GM21786 (cell line): ENCODE measurements at regions not wholly inside any gene's neighbourhood (a gene's known extent, or its start where the extent isn't known, plus 50 kb on each side); places are given as distances from the start of the nearest gene placed in this dataset.
"Not testable (repeated sequence)": the region's sequence is repeated elsewhere in the genome, so short reads cannot be mapped to it uniquely, and the experiment has no call there.

Source experiments
- ATAC-seq: cut with Tn5 transposase; IDR thresholded peaks from one replicate; pipeline ENCODE4 v1.9.1; 2021; ENCODE audit not compliant: unreplicated experiment

DNA sequence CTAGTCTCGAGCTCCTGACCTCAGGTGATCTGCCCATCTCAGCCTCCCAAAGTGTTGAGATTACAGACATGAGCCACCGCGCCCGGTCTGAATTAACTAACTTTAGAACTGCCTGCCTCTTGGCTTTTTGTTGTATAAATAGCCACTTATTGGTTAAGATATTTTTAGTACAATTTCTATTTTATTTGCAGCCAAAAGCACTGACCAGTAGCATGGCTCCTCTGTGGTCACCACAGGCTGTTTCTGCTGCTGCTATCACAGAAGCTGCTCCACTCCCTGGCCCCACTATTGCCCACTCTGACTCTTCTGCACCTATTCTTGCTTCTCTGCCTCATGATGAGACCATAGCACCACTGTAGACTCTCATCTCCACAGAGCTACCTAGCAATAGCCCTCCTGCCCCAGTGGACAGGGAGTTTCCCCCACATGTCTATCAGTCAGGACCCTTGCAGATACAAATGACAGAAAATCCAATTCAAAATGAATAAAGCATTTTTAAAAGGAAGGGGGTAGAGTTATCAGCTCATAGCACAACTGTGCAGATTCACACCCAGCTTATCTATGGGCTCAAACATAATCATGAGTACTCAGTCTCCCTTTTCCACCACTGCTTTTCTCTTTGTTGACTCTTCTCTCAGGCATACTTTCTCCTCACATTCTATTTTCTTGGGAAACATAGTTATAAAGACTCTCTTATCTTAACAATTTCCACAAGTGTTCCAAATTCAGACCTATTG lies 151.8 kb upstream of the EPB41L4A start:
- no peak for ATAC-seq

DNA sequence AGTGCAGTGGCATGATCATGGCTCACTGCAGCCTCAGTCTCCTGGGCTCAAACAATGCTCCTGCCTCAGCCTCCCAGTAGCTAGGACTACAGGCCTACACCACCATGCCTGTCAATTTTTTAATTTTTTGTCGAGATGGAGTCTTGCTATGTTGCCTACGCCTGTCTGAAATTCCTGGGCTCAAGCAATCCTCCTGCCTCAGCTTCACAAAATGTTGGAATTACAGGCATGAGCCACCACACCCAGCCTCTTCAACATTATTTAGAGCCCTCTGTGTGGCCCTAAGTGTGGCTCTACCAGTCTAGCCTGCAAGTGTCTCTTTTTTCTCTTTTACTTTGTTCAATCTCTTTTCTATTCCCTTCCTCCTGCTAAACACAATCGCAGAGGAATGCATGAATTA lies 154.4 kb upstream of the EPB41L4A start:
- ATAC-seq: no peak

DNA sequence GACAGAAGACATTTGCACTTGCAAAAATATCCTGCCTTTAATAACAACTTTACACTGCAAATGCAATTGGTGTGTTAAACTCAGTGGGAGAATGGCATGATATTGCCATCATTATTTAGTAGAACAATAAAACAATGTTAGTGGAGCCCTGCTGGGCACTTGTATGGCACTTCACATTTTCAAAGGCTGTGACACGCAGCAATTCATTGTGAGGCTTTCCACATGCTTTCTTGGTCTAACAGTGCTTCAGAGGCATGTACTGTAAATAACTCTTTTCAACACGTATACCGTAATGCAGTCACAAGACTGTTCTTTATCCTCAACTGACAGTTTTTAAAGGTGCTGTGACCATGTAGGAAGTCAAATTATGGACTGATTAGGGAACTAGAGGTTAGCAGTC lies 155.5 kb upstream of the EPB41L4A start:
- no peak for ATAC-seq

DNA sequence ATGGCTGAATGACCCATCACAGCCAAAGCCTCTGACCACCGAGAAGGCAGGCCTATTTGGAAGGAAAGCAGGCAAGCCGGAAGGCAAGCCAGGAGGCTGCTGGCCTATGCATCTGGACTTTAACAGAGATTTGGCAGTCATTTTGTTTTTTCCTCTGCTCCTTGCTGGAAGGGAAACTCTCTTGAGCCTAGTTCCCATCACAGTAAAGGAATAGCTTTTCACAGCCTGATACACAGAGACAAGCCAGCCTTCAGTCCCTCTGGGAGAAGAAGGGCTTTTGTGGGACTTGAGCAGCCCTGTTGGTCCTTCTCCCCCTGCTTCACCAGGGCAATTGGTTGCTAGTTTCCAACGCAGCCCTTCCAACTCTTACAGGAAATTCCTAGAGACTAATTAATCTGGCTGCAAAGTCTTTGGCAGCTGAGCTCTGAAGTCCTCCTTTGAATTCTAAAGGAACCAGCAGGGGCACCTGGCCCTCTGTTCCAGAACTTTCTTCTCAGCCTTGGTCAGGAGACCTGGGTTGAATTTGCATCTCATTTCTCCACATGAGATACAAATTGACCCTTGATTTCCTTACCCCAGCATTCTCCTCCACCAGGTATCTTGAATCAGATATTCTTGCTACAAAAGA lies 157.3 kb upstream of the EPB41L4A start:
- ATAC-seq: no peak

DNA sequence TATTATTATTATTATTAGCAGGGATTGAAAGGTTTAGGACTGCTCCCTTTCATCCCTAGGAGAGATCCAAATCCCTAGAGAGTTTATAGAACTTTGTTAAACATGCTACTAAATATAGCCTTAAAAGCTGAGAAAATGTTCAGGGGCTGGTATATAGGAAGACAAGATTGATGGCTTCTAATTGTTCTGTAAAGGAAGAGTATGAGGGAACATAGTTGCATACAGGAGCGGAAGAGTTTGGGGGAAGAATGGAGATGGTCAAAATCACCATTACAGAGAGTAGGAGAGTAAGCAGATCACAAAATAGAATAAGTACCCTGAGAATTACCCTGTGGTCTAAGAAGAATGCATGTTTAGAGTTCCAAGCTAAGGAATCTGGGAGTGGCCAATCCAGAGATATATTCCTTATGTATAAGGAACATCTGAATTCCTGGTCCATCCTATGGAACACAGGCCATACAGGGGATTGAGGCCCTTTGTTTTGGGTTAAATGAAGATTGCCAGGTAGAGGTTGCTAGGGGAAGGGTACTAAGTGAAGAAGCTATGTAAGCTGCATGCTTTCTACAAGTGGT lies 158.0 kb upstream of the APC start:
- ATAC-seq: no peak

DNA sequence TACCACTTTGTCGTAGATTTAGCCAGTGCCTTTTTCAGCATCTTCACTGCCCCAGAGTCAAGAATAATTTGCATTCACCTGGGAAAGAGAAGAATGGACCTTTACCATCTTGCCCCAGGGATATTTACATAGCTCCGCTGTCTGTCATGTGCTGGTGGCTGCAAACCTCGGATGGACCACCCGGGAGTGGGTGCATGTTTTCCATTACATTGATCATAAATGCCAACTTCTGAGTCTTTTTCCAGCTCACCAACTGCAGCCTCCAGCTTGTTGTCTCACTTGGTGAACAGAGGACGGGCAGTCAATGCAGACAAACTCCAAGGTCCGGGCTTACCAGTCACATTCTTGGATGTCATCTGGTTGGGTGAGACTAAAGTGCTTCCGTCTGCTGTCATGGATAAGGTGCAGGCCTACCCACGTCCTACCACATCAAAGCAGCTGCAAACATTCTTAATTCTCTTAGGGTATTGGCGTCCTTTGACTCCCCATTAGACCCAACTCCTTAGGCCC lies 155.8 kb upstream of the APC start:
- no peak for ATAC-seq

DNA sequence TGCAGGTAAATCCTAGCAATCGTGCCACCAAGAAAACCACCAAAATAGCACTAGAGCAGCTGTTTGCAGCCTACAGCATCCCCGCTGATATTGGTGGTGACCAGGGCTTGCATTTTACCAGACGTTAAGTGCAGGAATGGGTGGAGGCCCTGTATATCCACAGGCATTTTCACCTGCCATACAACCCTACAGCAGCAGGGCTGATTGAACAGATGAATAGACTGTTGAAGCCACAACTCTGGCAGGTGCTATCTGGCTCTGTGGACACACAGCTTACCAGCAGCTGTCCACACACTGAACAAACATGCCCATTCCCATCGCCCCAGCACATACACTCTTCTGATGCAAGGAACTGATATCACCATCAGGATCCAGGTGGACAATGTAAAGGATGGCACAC lies 154.5 kb upstream of the APC start:
- no peak for ATAC-seq

DNA sequence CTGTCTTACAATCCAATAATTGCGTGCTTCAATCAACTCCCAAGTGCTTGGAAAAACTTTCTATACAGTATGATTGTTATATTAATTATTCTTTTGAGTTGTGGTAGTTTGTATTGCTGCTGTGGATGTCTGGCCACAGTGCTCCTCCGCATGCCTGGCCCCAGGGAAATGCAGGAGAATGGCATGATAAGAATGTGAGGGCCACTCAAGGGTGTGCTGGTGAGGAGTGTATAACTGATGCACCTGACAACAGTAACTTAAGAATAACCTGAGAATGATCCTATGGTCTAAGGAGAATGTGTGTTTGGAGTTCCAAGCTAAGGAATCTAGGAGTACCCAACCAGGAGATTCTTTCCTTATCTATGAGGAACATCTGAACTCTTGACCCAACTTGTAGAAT lies 152.9 kb upstream of the APC start:
- ATAC-seq: no peak

DNA sequence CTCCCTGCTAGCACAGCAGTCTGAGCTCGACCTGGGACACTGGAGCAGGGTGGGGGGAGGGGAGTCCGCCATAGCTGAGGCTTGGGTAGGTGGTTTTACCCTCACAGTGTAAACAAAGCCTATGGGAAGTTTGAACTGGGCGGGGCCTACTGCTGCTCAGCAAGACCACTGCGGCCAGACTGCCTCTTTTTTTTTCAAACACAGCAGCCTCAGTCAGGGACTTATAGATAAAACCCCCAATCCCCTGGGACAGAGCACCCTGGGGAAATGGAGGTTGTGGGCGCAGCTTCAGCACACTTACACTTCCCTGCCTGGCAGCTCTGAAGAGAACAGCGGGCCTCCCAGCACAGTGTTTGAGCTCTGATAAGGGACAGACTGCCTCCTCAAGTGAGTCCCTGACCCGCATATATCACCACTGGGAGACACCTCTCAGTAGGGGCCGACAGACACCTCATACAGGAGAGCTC lies 151.1 kb upstream of the APC start:
- no peak for ATAC-seq

DNA sequence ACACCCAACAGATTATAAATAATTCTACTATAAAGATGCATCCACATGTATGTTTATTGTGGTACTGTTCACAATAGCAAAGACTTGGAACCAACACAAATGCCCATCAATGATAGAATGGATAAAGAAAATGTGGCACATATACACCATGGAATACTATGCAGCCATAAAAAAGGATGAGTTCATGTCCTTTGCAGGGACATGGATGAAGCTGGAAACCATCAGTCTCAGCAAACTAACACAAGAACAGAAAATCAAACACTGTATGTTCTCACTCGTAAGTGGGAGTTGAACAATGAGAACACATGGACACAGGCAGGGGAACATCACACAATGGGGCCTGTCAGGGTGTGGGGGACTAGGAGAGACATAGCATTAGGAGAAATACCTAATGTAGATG lies 146.8 kb upstream of the APC start:
- not testable (repeated sequence) for ATAC-seq

DNA sequence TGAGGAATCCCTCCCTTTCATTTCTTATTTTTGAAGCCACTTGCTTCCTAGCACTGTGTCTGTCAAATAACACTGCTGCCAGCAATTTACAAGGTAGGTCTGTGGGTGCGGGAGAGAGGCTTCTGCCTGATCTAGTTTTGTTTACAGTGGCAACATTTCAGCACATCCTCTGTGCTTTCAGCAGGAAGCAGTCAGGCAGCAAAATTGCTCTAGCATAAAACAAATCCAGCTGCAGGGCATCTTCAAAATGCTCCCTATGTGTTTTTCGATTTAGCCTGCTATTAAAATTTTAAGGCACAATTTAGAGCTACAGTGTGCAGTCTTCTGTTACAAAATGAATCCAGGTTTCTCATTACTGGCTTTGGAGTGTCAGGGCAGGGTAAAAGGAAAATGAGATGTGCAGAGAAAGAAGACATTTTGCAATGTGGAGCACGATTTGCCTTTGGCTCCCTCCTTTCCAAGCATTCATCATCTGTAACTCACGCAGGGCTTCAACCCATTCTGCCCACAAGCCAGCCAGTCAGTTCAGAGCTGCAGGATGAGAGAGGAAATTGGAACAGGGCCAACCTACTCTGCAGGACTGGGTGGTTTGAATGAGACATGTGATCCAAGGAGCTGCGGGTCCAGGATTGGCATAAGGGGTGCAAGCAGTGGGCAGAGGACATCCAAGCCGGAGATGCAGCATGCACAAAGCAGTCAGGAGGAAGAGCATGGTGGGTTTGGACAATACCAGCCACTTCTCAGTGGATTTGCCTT lies 143.4 kb upstream of the APC start:
- no peak for ATAC-seq

DNA sequence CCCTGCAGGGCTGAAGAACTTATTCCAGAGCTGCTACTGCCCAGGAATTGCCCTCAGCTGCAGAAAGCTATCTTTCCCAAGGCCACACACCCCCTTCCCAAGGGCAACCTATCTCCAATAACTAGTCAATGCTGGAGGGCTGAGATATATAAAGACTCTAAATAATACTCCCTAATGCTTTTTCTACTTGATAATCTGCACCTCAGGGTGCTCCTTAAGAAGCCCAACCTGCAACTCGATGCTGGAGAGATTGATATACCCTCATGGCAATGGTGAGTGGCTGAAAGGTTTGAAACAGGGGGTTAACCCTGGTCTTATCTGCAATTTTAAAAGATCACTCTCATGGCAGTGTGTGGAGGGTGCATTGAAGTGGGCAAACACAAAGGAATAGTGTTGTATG lies 142.7 kb upstream of the APC start:
- ATAC-seq: no peak

DNA sequence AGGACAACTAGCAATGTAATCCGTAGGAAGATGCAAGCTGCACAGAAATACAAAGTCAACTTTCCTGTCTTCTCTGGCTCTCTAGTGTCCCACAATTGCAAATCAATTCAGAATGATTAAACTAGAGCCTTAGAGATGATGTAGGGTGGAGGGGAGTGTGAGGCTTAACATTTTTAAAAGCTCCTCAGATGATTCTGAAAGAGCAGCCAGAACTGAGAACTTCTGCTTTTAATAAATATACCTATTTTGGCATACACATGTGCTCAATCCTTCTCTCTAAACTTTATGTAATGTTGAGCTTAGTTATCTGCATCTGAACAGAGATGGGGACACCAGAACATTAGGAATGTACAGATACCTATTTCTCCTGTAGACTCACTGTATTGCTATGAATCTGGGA lies 139.9 kb upstream of the APC start:
- no peak for ATAC-seq

DNA sequence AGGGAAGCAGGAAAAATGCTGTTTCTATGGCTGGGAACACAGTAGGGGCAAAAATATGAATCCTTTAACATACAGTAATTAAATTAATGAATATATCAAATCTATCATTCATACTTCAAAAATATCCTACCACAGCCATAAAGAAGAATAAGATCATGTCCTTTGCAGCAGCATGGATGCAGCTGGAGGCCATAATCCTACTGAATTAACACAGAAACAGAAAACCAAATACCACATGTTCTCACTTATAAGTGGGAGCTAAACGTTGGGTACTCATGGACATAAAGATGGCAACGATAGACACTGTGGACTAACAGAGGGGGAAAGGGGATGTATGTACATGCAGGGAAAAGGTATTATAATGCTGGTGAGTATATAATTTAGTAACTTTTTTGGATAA lies 137.2 kb upstream of the APC start:
- not testable (repeated sequence) for ATAC-seq

DNA sequence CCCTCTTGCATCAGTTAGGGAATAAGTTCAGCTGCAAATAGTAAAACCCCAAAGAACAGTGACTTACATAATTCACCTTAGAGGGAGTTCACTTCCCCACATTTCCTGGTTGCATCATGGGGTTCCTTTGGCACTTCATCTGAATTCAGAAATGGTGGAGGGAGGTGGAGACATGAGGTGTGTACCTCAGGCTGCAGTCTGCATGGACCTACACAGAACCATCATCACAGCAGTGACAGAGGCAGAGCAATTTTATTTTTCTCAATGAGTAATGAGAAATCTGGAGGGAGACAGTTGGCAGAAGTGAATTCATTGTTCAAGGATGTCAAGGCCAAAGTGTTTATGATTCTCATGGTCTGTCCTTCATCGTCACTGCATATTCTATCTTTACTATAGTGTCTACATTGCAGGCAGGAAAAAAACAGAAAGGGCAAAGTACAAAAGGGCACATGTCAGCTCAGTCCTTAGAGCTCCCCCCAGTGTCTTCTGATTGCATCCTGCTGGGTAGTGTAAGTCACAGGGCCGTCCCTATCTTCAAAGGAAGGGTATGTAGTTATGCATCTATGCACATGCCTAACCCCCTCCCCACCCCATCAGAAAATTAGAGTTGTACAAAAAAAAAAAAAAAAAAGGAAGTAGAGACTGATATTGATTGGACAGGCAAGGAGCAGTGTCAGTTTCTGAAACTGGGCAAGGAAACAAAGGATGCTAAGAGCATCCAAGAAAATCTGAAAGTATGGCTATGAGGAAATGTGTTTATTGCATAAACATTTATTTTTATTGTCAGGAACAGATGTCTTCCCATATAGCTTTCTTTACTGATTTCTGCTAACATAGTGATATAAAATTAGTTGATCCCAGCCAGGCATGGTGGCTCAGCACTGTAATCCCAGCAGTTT lies 132.7 kb upstream of the APC start:
- ATAC-seq: peak; percentile 81

DNA sequence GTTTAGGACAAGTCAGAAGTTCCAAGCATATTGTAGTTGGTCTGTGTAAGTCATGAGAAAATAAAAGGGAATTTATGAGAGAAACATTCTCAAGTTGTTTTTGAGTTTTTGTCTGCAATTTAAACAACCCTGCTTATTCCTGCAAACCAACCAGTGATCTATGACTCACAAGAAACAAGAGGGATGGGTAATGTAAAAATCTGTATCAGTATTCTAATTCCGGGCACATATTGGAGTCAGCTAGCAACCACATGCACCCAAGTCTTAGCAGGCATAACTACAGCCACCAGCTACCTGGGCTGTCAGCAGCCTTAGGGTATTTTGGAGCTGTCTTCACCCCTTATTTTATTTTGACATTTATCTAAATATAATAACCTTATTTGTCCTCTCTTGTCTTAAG lies 128.7 kb upstream of the APC start:
- ATAC-seq: no peak

DNA sequence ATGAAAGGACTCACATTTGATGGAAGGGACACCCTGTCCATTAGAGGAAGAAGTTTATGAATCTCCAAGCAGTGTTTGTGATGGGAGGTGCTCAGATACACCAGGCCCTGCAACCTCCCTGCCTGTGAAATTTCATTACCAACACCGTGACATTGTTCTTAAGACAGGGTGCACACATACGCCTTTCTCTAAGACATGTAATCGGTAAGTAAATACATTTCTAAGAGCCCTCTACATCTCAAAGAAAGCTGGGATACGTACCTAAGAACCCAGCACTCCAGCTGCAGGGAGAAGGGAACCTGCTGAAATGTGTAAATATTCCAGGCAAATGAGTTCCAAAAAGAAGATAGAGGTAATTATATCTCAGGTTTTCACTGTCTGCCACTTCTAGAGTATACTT lies 125.0 kb upstream of the APC start:
- no peak for ATAC-seq

DNA sequence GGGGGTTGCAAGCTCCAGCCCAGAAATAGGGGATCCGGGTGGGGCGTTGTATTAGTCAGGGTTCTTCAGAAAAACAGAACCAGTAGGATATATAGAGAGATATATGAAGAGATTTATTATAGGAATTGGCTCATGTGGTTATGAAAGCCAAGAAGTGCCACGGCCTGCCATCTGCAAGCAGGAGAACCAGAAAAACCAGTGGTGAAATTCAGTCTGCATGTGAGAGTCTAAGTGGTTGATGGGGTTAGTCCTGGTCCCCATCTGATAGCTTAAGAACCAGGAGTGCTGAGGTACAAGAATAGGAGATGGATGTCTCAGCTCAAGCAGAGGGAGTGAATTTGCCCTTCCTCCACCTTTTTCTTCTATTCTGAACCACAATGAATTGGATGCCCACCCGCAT lies 123.4 kb upstream of the APC start:
- ATAC-seq: no peak

DNA sequence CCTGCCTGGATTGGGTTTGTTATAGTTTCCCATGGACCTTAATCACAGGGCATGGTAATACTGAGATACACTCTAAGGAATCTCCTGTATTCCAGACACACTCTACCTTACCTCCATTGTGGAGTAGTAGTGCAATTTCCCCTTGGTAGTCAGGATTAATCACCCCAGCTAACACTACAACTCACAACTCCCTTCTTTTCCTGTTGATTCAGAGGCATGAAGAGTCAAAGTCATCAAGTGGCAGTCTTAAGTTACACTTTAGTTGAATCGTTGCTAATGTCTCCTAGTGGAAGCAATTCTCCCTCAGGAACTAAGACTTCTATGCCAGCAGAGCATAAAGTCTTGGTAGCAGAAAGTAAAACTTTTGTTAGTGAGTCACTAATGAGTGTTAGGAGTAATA lies 122.7 kb upstream of the APC start:
- ATAC-seq: no peak

DNA sequence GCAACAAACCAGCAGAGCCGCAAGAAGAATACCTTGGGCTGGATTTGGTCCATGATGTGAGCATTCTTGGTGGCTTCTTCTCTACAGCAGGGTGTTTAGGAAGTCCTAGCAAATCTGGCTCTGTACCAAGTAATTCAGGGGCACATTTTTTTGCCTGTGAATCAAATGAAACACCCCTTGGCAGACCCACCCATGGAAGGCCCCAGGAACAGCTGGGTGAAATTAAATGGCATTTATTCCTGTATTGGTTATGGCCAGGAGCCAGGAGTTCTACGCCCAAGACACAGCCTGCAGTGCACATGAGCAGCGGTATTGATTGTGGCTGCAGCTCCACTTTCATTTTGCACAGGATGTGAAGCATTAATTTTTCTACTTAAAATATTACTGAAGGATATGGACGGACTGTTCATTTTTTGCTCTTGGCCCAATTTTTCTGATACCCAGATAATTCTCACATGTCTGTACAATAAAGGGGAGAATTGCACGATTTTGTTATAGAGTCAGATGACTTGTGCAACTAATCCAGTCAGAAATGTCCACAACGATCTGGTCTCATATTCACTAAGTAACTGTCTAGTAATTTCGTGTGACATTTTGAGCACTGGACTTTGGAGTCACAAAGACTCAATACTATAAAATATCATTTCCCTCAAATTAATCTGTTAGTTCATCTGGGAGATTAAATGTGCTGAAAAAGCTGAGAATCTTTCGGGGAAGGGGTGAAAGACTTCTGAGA lies 120.7 kb upstream of the APC start:
- ATAC-seq: no peak
